D341Med (cell line): ENCODE measurements at regions not wholly inside any gene's neighbourhood (a gene's known extent, or its start where the extent isn't known, plus 50 kb on each side); places are given as distances from the start of the nearest gene placed in this dataset.
A peak's percentile ranks its signal among the peaks of the same experiment; 100 is the strongest.
"Not testable (repeated sequence)": the region's sequence is repeated elsewhere in the genome, so short reads cannot be mapped to it uniquely, and the experiment has no call there.

ENCODE experiments used
- DNase-seq: peaks from one replicate; pipeline ENCODE4 v3.0.0; 2012; ENCODE audit warnings: low spot score

- DNase-seq: no peak
These were observed 67.4 kb downstream of the ARRDC3 start for GRCh38 chr5:91315701-91316100.

GRCh38 chr5:91313757-91314673 lies 69.1 kb downstream of the ARRDC3 start:
- peak; percentile 27 for DNase-seq

GRCh38 chr5:91312698-91313097 lies 70.4 kb downstream of the ARRDC3 start:
- DNase-seq: no peak

GRCh38 chr5:91311697-91312501 lies 71.2 kb downstream of the ARRDC3 start:
- no peak for DNase-seq

- no peak for DNase-seq
These were observed 71.9 kb downstream of the ARRDC3 start for GRCh38 chr5:91311168-91311696.

GRCh38 chr5:91308157-91308556 lies 75.0 kb downstream of the ARRDC3 start:
- DNase-seq: not testable (repeated sequence)

- DNase-seq: no peak
These were observed 76.1 kb downstream of the ARRDC3 start for GRCh38 chr5:91307048-91307447.

GRCh38 chr5:91306497-91306896 lies 76.6 kb downstream of the ARRDC3 start:
- DNase-seq: no peak

GRCh38 chr5:91305640-91306039 lies 77.5 kb downstream of the ARRDC3 start:
- no peak for DNase-seq

- not testable (repeated sequence) for DNase-seq
These were observed 79.1 kb downstream of the ARRDC3 start for GRCh38 chr5:91304015-91304414.

- no peak for DNase-seq
These were observed 80.2 kb downstream of the ARRDC3 start for GRCh38 chr5:91302958-91303357.

GRCh38 chr5:91302305-91302704 lies 80.8 kb downstream of the ARRDC3 start:
- DNase-seq: no peak

GRCh38 chr5:91301106-91301846 lies 81.8 kb downstream of the ARRDC3 start:
- DNase-seq: no peak

- DNase-seq: no peak
These were observed 85.1 kb downstream of the ARRDC3 start for GRCh38 chr5:91297994-91298393.

- no peak for DNase-seq
These were observed 86.4 kb downstream of the ARRDC3 start for GRCh38 chr5:91296674-91297143.

GRCh38 chr5:91296102-91296501 lies 87.0 kb downstream of the ARRDC3 start:
- not testable (repeated sequence) for DNase-seq

GRCh38 chr5:91293131-91293530 lies 90.0 kb downstream of the ARRDC3 start:
- DNase-seq: no peak

GRCh38 chr5:91291628-91292569 lies 91.2 kb downstream of the ARRDC3 start:
- DNase-seq: no peak

- DNase-seq: peak; percentile 48
These were observed 94.8 kb downstream of the ARRDC3 start for GRCh38 chr5:91288118-91288916.

GRCh38 chr5:91285062-91285461 lies 98.1 kb downstream of the ARRDC3 start:
- DNase-seq: not testable (repeated sequence)
